A549 (cell line): ENCODE measurements at regions not wholly inside any gene's neighbourhood (a gene's known extent, or its start where the extent isn't known, plus 50 kb on each side); places are given as distances from the start of the nearest gene placed in this dataset.
"Not testable (repeated sequence)": the region's sequence is repeated elsewhere in the genome, so short reads cannot be mapped to it uniquely, and the experiment has no call there.

Source experiments
- ATAC-seq, 2 experiments: fragments of 200-7000 bp in 1 of 2; fragments of >200 bp in 1 of 2; cut with Nextera tagmentation in 1 of 2; cut with Tn5 transposase in 1 of 2; 3 replicates each; pipeline versions ENCODE4 v1.8.0 to v1.9.1; 2018 to 2020; ENCODE audit warnings: mild to moderate bottlenecking in 1 of 2, moderate library complexity in 1 of 2
- CTCF ChIA-PET: fragments of 300-600 bp; sonication (Branson Sonifier 250); formaldehyde crosslinking; extraction: SDS; loops from one replicate; lab custom pipeline; 2021; ENCODE audit warnings: antibody characterized with exemption, inconsistent platforms; lab: Yijun Ruan, JAX
- POLR2A ChIA-PET: fragments of 350-600 bp; formaldehyde crosslinking; extraction: SDS; loops from one replicate; lab custom pipeline; 2021; ENCODE audit warnings: antibody characterized with exemption, inconsistent platforms; lab: Yijun Ruan, JAX
- DNase-seq, 2 experiments: peaks; one replicate each; pipeline versions ENCODE4 v3.0.0 to v3.0.0-alpha.2; 2011 to 2016; ENCODE audit warnings: low read depth in 1 of 2, low spot score in 1 of 2
- FAIRE-seq: peaks from 2 replicates; lab custom pipeline; 2011; peaks lifted over from hg19 to GRCh38; lab: Jason Lieb, UNC
- H3K27ac ChIP-seq, 2 experiments: fragments of >200 bp; sonication (Bioruptor Twin); formaldehyde crosslinking; 3 replicates each; pipeline ENCODE4 v1.5.1; 2016 to 2017
- H3K4me1 ChIP-seq: fragments of >200 bp; sonication (Bioruptor Twin); formaldehyde crosslinking; 3 replicates; pipeline ENCODE4 v1.6.1; 2016
- H3K4me2 ChIP-seq: fragments of >200 bp; sonication (Bioruptor Twin); formaldehyde crosslinking; 3 replicates; pipeline ENCODE4 v1.6.1; 2016
- H3K4me3 ChIP-seq: fragments of >200 bp; sonication (Bioruptor Twin); formaldehyde crosslinking; 3 replicates; pipeline ENCODE4 v1.5.1; 2016
- H3K9me3 ChIP-seq: fragments of >200 bp; sonication (Bioruptor Twin); formaldehyde crosslinking; 3 replicates; pipeline ENCODE4 v1.6.1; 2016
- ATOH8 ChIP-seq: fragments of 250-450 bp; sonication (Bioruptor Pico); IDR thresholded peaks from 2 replicates; pipeline ENCODE4 v1.5.0; 2020; ENCODE audit warnings: low read depth, mild to moderate bottlenecking, moderate library complexity
- BHLHE40 ChIP-seq: IDR thresholded peaks from 2 replicates; pipeline ENCODE4 v1.6.1; 2012; ENCODE audit warnings: low read depth, low read length, inconsistent platforms
- CHD2 ChIP-seq: fragments of 150-350 bp; IDR thresholded peaks from 2 replicates; pipeline ENCODE4 v1.6.1; 2014; ENCODE audit warnings: low read length; ENCODE audit not compliant: partially characterized antibody
- EHMT2 ChIP-seq: fragments of 200-600 bp; sonication (generic); IDR thresholded peaks from 2 replicates; pipeline ENCODE4 v1.6.1; 2016; ENCODE audit warnings: antibody characterized with exemption, low read depth, mild to moderate bottlenecking, moderate library complexity
- ESRRA ChIP-seq: fragments of 150-350 bp; IDR thresholded peaks from 2 replicates; pipeline ENCODE4 v1.6.1; 2014; ENCODE audit warnings: mild to moderate bottlenecking, low read length, borderline replicate concordance
- FOSB ChIP-seq: fragments of 250-450 bp; sonication (Bioruptor Pico); IDR thresholded peaks from 2 replicates; pipeline ENCODE4 v1.5.0; 2020; ENCODE audit warnings: mild to moderate bottlenecking, moderate library complexity
- FOSL2 ChIP-seq, 2 experiments: fragments of 450-650 bp in 1 of 2; fragments of >200 bp in 1 of 2; sonication (Bioruptor Twin) in 1 of 2; formaldehyde crosslinking; IDR thresholded peaks; 2 replicates each; pipeline versions ENCODE4 v1.5.0 to v1.6.1; 2016 to 2020; ENCODE audit warnings: mild to moderate bottlenecking in 1 of 2, moderate library complexity in 1 of 2
- HDAC2 ChIP-seq: fragments of 200-600 bp; sonication (generic); IDR thresholded peaks from 2 replicates; pipeline ENCODE4 v1.6.1; 2016
- HOXA7 ChIP-seq: fragments of 250-450 bp; sonication (Bioruptor Pico); IDR thresholded peaks from 2 replicates; pipeline ENCODE4 v1.5.0; 2020; ENCODE audit warnings: mild to moderate bottlenecking, moderate library complexity
- HOXB13 ChIP-seq: fragments of 250-450 bp; sonication (Bioruptor Pico); IDR thresholded peaks from 2 replicates; pipeline ENCODE4 v1.5.0; 2020; ENCODE audit warnings: low read depth, mild to moderate bottlenecking, moderate library complexity
- JUNB ChIP-seq: fragments of >200 bp; sonication (Bioruptor Twin); formaldehyde crosslinking; IDR thresholded peaks from 2 replicates; pipeline ENCODE4 v1.6.1; 2016
- MAFK ChIP-seq: fragments of 450-650 bp; IDR thresholded peaks from 2 replicates; pipeline ENCODE4 v1.6.1; 2014; ENCODE audit not compliant: partially characterized antibody
- POLR2A ChIP-seq: IDR thresholded peaks from 2 replicates; pipeline ENCODE4 v1.6.1; 2012; ENCODE audit warnings: mild to moderate bottlenecking, low read length
- POLR2AphosphoS2 ChIP-seq: conservative IDR thresholded peaks from 2 replicates; pipeline ENCODE4 v1.6.1; 2012; ENCODE audit warnings: low read length, improper control_type of control experiment, inconsistent platforms
- RAD21 ChIP-seq, 2 experiments: fragments of >200 bp in 1 of 2; sonication (Bioruptor Twin) in 1 of 2; formaldehyde crosslinking in 1 of 2; IDR thresholded peaks in 1 of 2; conservative IDR thresholded peaks in 1 of 2; 2 replicates in 1 of 2; 3 replicates in 1 of 2; pipeline ENCODE4 v1.6.1; 2012 to 2018; ENCODE audit warnings: inconsistent platforms in 1 of 2
- RARB ChIP-seq: fragments of 250-450 bp; sonication (Bioruptor Pico); IDR thresholded peaks from 2 replicates; pipeline ENCODE4 v1.8.0; 2021; ENCODE audit warnings: mild to moderate bottlenecking, moderate library complexity
- REST ChIP-seq: fragments of 200-600 bp; sonication (generic); IDR thresholded peaks from 2 replicates; pipeline ENCODE4 v1.6.1; 2016; ENCODE audit warnings: antibody characterized with exemption, mild to moderate bottlenecking, moderate library complexity
- RFX5 ChIP-seq: fragments of 450-650 bp; IDR thresholded peaks from 2 replicates; pipeline ENCODE4 v1.7.1; 2014; ENCODE audit warnings: antibody characterized with exemption, mild to moderate bottlenecking, moderate library complexity
- SREBF2 ChIP-seq: fragments of 450-650 bp; IDR thresholded peaks from 2 replicates; pipeline ENCODE4 v1.6.1; 2014; ENCODE audit warnings: mild to moderate bottlenecking, moderate library complexity
- ZC3H11A ChIP-seq: fragments of 450-650 bp; IDR thresholded peaks from 2 replicates; pipeline ENCODE4 v1.6.1; 2014; ENCODE audit warnings: antibody characterized with exemption, mild to moderate bottlenecking
- WGBS: methylation state at CpG from one replicate; pipeline ENCODE4 v1.1.6; 2017; ENCODE audit errors: missing lambda C conversion rate; 5-methylcytosine and 5-hydroxymethylcytosine counted together

GRCh38 chr4:132479543-132479942, 669.6 kb upstream of the PCDH10 start:
- POLR2A ChIA-PET: no interaction called here
- FAIRE-seq: no peak
- H3K27ac ChIP-seq: no peak overlapping the region
- 2% methylated on average over 2 of the region's 2 CpGs for WGBS
- no peak for ATAC-seq
- no peaks in the 10 kb centered on the region for H3K9me3 ChIP-seq
- no peak overlapping the region for H3K4me2 ChIP-seq
- no peak overlapping the region for H3K4me3 ChIP-seq
- CTCF ChIA-PET: no interaction called here
- H3K4me1 ChIP-seq: no peaks in the 10 kb centered on the region
- TF ChIP-seq POLR2A: no peak
- no peak for TF ChIP-seq RARB
- no peak for TF ChIP-seq CHD2
- no peak for TF ChIP-seq FOSB
- TF ChIP-seq MAFK: no peak
- no peak for TF ChIP-seq HOXA7 (CRISPR knock-in tag)
- TF ChIP-seq FOSL2 (IDR thresholded peaks at IDR 0.05): no peak
- TF ChIP-seq FOSL2 (CRISPR knock-in tag; IDR thresholded peaks at IDR 0.05): no peak
- no peak for TF ChIP-seq BHLHE40
- no peak for TF ChIP-seq RFX5
- no peak for TF ChIP-seq POLR2AphosphoS2
- TF ChIP-seq ATOH8 (CRISPR knock-in tag): no peak
- TF ChIP-seq, all 56 proteins: peak for 0
- DNase-seq: no peak

- POLR2A ChIA-PET: no interaction called here
- TF ChIP-seq HOXB13 (CRISPR knock-in tag) (no peak), ESRRA (no peak), HDAC2 (no peak), JUNB (no peak), SREBF2 (no peak), EHMT2 (no peak), REST (no peak), RAD21 (conservative IDR thresholded peaks at IDR 0.05 in 1 of 2, IDR thresholded peaks at IDR 0.05 in 1 of 2) (no peak), ZC3H11A (no peak)
- TF ChIP-seq, all 56 proteins: peak for 0
- DNase-seq: no peak
- H3K27ac ChIP-seq: no peak overlapping the region
- H3K4me1 ChIP-seq: no peaks in the 10 kb centered on the region
- FAIRE-seq: no peak
- CTCF ChIA-PET: no interaction called here
- no peaks in the 10 kb centered on the region; the same call in 2 of the 3 replicates for H3K9me3 ChIP-seq
- 4% methylated on average over 3 of the region's 3 CpGs for WGBS
- ATAC-seq: no peak
- no peak overlapping the region for H3K4me2 ChIP-seq
- no peak overlapping the region for H3K4me3 ChIP-seq
These were observed 660.5 kb upstream of the PCDH10 start for GRCh38 chr4:132488555-132488954.

- Histone ChIP-seq H3K27ac (no peak overlapping the region), H3K4me3 (no peak overlapping the region), H3K4me2 (no peak overlapping the region), H3K4me1 (no peaks in the 10 kb centered on the region), H3K9me3 (no peaks in the 10 kb centered on the region)
- TF ChIP-seq RAD21 (conservative IDR thresholded peaks at IDR 0.05 in 1 of 2, IDR thresholded peaks at IDR 0.05 in 1 of 2): no peak
- ATAC-seq (no peak), DNase-seq (no peak), FAIRE-seq (no peak)
- POLR2A ChIA-PET: no interaction called here
- CTCF ChIA-PET: no interaction called here
These were observed 655.6 kb upstream of the PCDH10 start for GRCh38 chr4:132493476-132493875.

- H3K9me3 ChIP-seq, ATAC-seq, CTCF ChIA-PET, H3K4me2 ChIP-seq, H3K4me3 ChIP-seq, H3K4me1 ChIP-seq, DNase-seq, H3K27ac ChIP-seq, FAIRE-seq, POLR2A ChIA-PET: not testable (repeated sequence)
- WGBS: 41% methylated on average over 9 of the region's 9 CpGs
These were observed 653.8 kb upstream of the PCDH10 start for GRCh38 chr4:132495267-132495812.
